ENCODE measurements at regions not wholly inside any gene's neighbourhood (a gene's known extent, or its start where the extent isn't known, plus 50 kb on each side); places are given as distances from the start of the nearest gene placed in this dataset.
"Not testable (repeated sequence)": the region's sequence is repeated elsewhere in the genome, so short reads cannot be mapped to it uniquely, and the experiment has no call there.

GRCh38 chr2:47695800-47696477 is 87.0 kb upstream of the MSH6 start:
- H3K4me3 ChIP-seq: no peak overlapping the region
- no peak overlapping the region for H3K27ac ChIP-seq
- no peaks in the 10 kb centered on the region for H3K36me3 ChIP-seq
- ATAC-seq (ENCODE audit: insufficient number of reproducible peaks, low FRiP score, low read depth) (no peak), DNase-seq (ENCODE audit: low spot score) (no peak)
- no peaks in the 10 kb centered on the region for H3K27me3 ChIP-seq (replicated peaks; ENCODE audit: insufficient read depth)
- H3K4me1 ChIP-seq (ENCODE audit: control insufficient read depth in 1 of 2, low read depth in 2 of 2): no peaks in the 10 kb centered on the region
- no peak for TF ChIP-seq CTCF (IDR thresholded peaks at IDR 0.05)
- H3K9me3 ChIP-seq: no peaks in the 10 kb centered on the region

- H3K27ac ChIP-seq; DNase-seq (ENCODE audit: low spot score); H3K27me3 ChIP-seq (replicated peaks; ENCODE audit: insufficient read depth); H3K4me1 ChIP-seq (ENCODE audit: control insufficient read depth in 1 of 2, low read depth in 2 of 2); H3K36me3 ChIP-seq; H3K9me3 ChIP-seq; H3K4me3 ChIP-seq; ATAC-seq (ENCODE audit: insufficient number of reproducible peaks, low FRiP score, low read depth): not testable (repeated sequence)
Measured at GRCh38 chr2:47694451-47694850, 88.5 kb upstream of the MSH6 start.

GRCh38 chr2:47690706-47691325 is 92.1 kb upstream of the MSH6 start:
- not testable (repeated sequence) for H3K4me1 ChIP-seq (ENCODE audit: control insufficient read depth in 1 of 2, low read depth in 2 of 2); DNase-seq (ENCODE audit: low spot score); H3K9me3 ChIP-seq; H3K27ac ChIP-seq; H3K36me3 ChIP-seq; H3K4me3 ChIP-seq; ATAC-seq (ENCODE audit: insufficient number of reproducible peaks, low FRiP score, low read depth); H3K27me3 ChIP-seq (replicated peaks; ENCODE audit: insufficient read depth)

GRCh38 chr2:47690132-47690531 is 92.8 kb upstream of the MSH6 start:
- Histone ChIP-seq H3K9me3 (no peaks in the 10 kb centered on the region), H3K36me3 (no peaks in the 10 kb centered on the region), H3K4me1 (ENCODE audit: control insufficient read depth in 1 of 2, low read depth in 2 of 2) (no peaks in the 10 kb centered on the region), H3K27ac (no peak overlapping the region), H3K4me3 (no peak overlapping the region), H3K27me3 (replicated peaks; ENCODE audit: insufficient read depth) (no peaks in the 10 kb centered on the region)
- no peak for TF ChIP-seq CTCF (IDR thresholded peaks at IDR 0.05)
- no peak for DNase-seq (ENCODE audit: low spot score)
- no peak for ATAC-seq (ENCODE audit: insufficient number of reproducible peaks, low FRiP score, low read depth)

GRCh38 chr2:47689118-47689517 is 93.8 kb upstream of the MSH6 start:
- H3K4me1 ChIP-seq (ENCODE audit: control insufficient read depth in 1 of 2, low read depth in 2 of 2); ATAC-seq (ENCODE audit: insufficient number of reproducible peaks, low FRiP score, low read depth); H3K27ac ChIP-seq; DNase-seq (ENCODE audit: low spot score); H3K27me3 ChIP-seq (replicated peaks; ENCODE audit: insufficient read depth); H3K4me3 ChIP-seq; H3K36me3 ChIP-seq; H3K9me3 ChIP-seq: not testable (repeated sequence)

GRCh38 chr2:47688561-47688960 is 94.4 kb upstream of the MSH6 start:
- no peak overlapping the region for H3K27ac ChIP-seq
- H3K36me3 ChIP-seq: no peaks in the 10 kb centered on the region
- no peak for DNase-seq (ENCODE audit: low spot score)
- no peaks in the 10 kb centered on the region for H3K27me3 ChIP-seq (replicated peaks; ENCODE audit: insufficient read depth)
- H3K4me1 ChIP-seq (ENCODE audit: control insufficient read depth in 1 of 2, low read depth in 2 of 2): no peaks in the 10 kb centered on the region
- ATAC-seq (ENCODE audit: insufficient number of reproducible peaks, low FRiP score, low read depth): no peak
- H3K9me3 ChIP-seq: no peaks in the 10 kb centered on the region
- TF ChIP-seq CTCF (IDR thresholded peaks at IDR 0.05): no peak
- H3K4me3 ChIP-seq: no peak overlapping the region

All from thoracic aorta (tissue), 2 donors.